ENCODE measurements at regions not wholly inside any gene's neighbourhood (a gene's known extent, or its start where the extent isn't known, plus 50 kb on each side); places are given as distances from the start of the nearest gene placed in this dataset.

- Histone ChIP-seq H3K36me3 (no peaks in the 10 kb centered on the region), H3K4me1 (no peaks in the 10 kb centered on the region), H3K27ac (no peak overlapping the region), H3K27me3 (no peaks in the 10 kb centered on the region), H3K9me3 (no peaks in the 10 kb centered on the region), H3K4me3 (no peak overlapping the region)
- intact Hi-C loops (cut with DNase I; ENCODE audit: low total_unique reads), result no loop called here
- DNase-seq (ENCODE audit: low spot score in 2 of 2), result peak in 1 of 2 donors; percentile 34
- TF ChIP-seq POLR2A (IDR thresholded peaks at IDR 0.05) (no peak), CTCF (IDR thresholded peaks at IDR 0.05) (no peak), POLR2AphosphoS5 (IDR thresholded peaks at IDR 0.05) (no peak)
Observed at GRCh38 chr9:79471580-79472543, 99.9 kb upstream of the TLE4 start.

GRCh38 chr9:79473704-79474103, 98.1 kb upstream of the TLE4 start:
- H3K4me3 ChIP-seq, result no peak overlapping the region
- intact Hi-C loops (cut with DNase I; ENCODE audit: low total_unique reads), result no loop called here
- no peaks in the 10 kb centered on the region for H3K27me3 ChIP-seq
- H3K9me3 ChIP-seq, result no peaks in the 10 kb centered on the region
- no peaks in the 10 kb centered on the region for H3K4me1 ChIP-seq
- no peak for DNase-seq (ENCODE audit: low spot score in 2 of 2)
- H3K27ac ChIP-seq, result no peak overlapping the region
- TF ChIP-seq POLR2A (IDR thresholded peaks at IDR 0.05) (no peak), POLR2AphosphoS5 (IDR thresholded peaks at IDR 0.05) (no peak)
- H3K36me3 ChIP-seq, result no peaks in the 10 kb centered on the region

GRCh38 chr9:79477241-79477840, 94.4 kb upstream of the TLE4 start:
- TF ChIP-seq CTCF (IDR thresholded peaks at IDR 0.05), result no peak
- TF ChIP-seq POLR2A (IDR thresholded peaks at IDR 0.05), result no peak
- TF ChIP-seq POLR2AphosphoS5 (IDR thresholded peaks at IDR 0.05), result no peak
- intact Hi-C loops (cut with DNase I; ENCODE audit: low total_unique reads), result no loop called here
- DNase-seq (ENCODE audit: low spot score in 2 of 2), result no peak
- H3K36me3 ChIP-seq, result no peaks in the 10 kb centered on the region
- H3K27ac ChIP-seq, result no peak overlapping the region
- no peaks in the 10 kb centered on the region for H3K9me3 ChIP-seq
- H3K4me3 ChIP-seq, result no peak overlapping the region
- no peaks in the 10 kb centered on the region for H3K27me3 ChIP-seq
- H3K4me1 ChIP-seq, result no peaks in the 10 kb centered on the region

- intact Hi-C loops (cut with DNase I; ENCODE audit: low total_unique reads), result no loop called here
- Histone ChIP-seq H3K27me3 (no peaks in the 10 kb centered on the region), H3K4me3 (no peak overlapping the region), H3K4me1 (no peaks in the 10 kb centered on the region), H3K9me3 (no peaks in the 10 kb centered on the region), H3K27ac (no peak overlapping the region), H3K36me3 (no peaks in the 10 kb centered on the region)
- DNase-seq (ENCODE audit: low spot score in 2 of 2), result no peak
- TF ChIP-seq POLR2AphosphoS5 (IDR thresholded peaks at IDR 0.05) (no peak), CTCF (IDR thresholded peaks at IDR 0.05) (no peak), POLR2A (IDR thresholded peaks at IDR 0.05) (no peak)
Observed at GRCh38 chr9:79477955-79478771, 93.6 kb upstream of the TLE4 start.

GRCh38 chr9:79480639-79481038, 91.1 kb upstream of the TLE4 start:
- TF ChIP-seq POLR2AphosphoS5 (IDR thresholded peaks at IDR 0.05) (no peak), CTCF (IDR thresholded peaks at IDR 0.05) (no peak), POLR2A (IDR thresholded peaks at IDR 0.05) (no peak)
- Histone ChIP-seq H3K27ac (no peak overlapping the region), H3K4me3 (no peak overlapping the region), H3K4me1 (no peaks in the 10 kb centered on the region), H3K36me3 (no peaks in the 10 kb centered on the region), H3K9me3 (no peaks in the 10 kb centered on the region), H3K27me3 (no peaks in the 10 kb centered on the region)
- DNase-seq (ENCODE audit: low spot score in 2 of 2), result no peak
- intact Hi-C loops (cut with DNase I; ENCODE audit: low total_unique reads), result no loop called here

Data from breast epithelium (tissue), 4 donors.